NCI-H2081 (cell line): ENCODE measurements at regions not wholly inside any gene's neighbourhood (a gene's known extent, or its start where the extent isn't known, plus 50 kb on each side); places are given as distances from the start of the nearest gene placed in this dataset.
"Not testable (repeated sequence)": the region's sequence is repeated elsewhere in the genome, so short reads cannot be mapped to it uniquely, and the experiment has no call there.

Source experiments
- DNase-seq, 2 experiments: peaks; one replicate each; lab custom pipeline; 2025; lab: John Stamatoyannopoulos, UW

GRCh38 chr10:109809954-109810353 lies 113.4 kb downstream of the XPNPEP1 start:
- DNase-seq = not testable (repeated sequence)

DNA sequence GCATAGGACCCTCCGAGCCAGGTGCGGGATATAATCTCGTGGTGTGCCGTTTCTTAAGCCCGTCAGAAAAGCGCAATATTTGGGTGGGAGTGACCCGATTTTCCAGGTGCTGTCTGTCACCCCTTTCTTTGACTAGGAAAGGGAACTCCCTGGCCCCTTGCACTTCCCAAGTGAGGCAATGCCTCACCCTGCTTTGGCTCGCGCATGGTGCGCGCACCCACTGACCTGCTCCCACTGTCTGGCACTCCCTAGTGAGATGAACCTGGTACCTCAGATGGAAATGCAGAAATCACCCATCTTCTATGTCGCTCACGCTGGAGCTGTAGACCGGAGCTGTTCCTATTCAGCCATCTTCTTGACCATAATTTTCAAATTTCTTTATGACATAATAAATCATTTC lies 122.1 kb downstream of the XPNPEP1 start:
- DNase-seq = not testable (repeated sequence)

- no peak for DNase-seq
Observed at GRCh38 chr10:109790647-109791046, 132.7 kb downstream of the XPNPEP1 start.

DNA sequence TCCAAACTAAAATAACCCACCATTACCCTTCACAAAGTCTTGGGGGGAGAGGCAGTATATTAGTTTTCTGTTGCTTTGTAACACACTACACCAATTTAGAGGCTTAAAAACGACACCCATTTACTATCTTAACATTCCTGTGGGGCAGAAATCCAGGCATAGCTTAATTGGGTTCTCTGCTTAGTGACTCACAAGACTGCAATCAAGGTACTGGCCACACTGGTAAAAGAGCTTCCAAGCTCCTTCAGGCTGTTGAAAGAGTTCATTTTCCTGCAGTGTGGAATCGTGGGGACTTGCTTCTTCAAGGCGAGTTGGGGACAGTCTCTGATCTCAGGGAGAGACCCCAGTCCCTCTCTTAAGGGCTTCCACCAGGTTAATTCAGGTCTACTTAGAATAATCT lies 139.1 kb downstream of the XPNPEP1 start:
- no peak for DNase-seq

GRCh38 chr10:109783286-109783685 lies 140.0 kb downstream of the XPNPEP1 start:
- no peak for DNase-seq

- DNase-seq = no peak
Observed at GRCh38 chr10:109780997-109781396, 142.3 kb downstream of the XPNPEP1 start.

GRCh38 chr10:109778993-109779392 lies 144.3 kb downstream of the XPNPEP1 start:
- DNase-seq = no peak

DNA sequence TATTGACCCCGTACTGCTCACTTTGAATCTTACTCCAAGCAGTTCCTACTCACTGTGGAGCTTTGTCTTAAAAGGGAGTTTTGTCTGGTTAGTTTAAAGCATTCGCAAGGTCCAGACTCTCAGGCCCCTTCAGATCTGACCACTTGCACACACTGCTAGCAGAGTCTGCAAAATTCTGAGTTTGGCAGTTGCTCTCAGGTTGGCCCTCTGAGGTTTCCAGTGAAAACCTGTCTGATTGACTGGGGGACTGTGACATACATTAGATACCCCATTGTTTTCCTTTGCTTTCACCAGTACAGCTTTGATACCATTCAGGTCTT lies 149.2 kb downstream of the XPNPEP1 start:
- DNase-seq = no peak

DNA sequence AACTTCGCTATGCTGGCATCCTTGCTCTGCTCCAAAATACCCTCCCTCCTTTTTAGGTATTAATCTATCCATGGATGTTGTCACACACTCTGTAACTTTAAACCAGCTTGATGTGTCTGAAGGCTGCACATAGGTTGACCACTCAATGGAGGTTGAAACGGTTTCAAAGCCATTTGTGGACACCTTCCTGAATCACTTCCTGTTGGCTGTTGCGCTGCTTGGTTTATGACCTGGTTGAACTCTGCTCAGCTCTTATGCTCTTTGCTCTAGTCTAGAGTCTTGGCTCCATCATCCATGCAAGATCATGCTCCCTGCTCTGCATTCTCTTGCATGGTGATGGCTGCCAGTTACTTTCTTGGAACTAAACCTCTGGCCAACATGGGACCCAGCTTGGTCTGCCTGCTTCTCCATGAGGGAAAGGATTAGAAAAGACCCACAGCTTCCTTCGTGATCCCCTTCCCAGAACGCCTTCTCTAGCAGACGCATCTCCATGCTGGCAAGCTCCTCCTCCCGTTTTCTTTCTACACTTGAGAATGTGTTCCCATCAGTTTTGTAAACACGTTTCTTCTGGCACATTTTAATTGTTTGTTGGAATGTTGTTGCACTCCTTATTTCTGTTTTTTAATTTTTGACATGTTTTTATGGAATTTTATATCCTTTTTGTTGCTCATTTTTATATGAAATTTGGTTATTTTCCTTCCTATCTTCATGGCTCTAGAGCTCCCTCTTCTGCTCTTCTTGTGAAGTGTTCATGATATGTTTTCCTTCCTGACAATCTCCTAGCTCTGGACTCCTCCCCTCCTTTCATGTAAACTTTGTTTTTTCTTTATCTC lies 149.8 kb downstream of the XPNPEP1 start:
- DNase-seq = no peak

DNA sequence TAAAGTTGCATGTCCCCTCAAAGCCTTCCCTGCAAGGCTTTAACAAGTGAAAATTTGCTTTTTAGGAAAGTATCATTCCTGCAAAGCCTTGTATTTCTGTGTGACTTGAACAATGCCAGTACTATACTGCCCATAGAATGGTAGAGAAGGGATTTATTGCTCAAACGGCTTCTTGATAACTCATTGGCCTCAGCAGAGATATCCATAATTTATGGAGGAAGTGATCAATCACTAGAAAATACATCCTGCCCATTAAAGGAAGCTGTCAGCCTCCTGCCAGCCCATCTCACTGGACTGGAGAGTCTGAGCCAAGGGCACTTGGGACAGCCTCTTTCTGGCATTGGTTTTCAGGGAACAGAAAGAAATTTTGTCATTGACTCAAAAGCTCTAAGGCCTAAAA lies 152.6 kb downstream of the XPNPEP1 start:
- DNase-seq = no peak

DNA sequence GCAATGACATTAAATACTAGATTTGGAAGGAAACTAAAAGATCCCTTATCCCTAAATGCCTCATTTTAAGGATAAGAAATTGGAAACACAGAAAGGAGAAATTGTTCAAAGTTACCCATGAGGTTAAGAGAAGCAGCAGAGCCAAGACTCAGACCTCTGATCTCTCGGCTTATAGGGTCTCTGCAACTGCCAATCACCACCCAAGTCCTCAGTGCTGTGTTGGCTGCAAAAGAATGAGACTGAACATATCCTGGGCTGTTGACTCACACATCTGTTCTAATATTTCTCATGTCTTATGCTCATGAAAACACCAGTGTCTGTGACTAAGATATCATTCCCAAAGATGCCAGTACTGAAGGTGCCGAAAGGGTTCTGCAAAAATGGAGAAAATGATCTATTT lies 153.3 kb downstream of the XPNPEP1 start:
- no peak for DNase-seq

DNA sequence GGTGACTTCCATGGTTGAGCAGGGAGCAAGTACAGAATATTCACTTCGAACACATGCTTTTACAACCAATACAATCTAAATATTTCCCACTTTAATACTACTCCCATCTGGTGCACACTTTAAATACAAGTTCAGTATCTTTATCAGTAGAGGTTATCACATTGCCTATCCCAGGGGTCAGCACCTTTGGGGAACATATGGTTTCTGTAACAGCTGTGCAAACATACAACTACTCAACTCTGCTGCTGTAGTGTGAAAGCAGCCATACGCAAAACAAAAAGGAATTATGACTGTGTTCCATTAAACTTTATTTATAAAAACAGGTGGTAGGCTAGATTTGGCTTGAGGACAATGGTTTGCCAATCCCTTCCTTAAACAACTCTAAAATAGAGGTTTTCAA lies 157.5 kb downstream of the XPNPEP1 start:
- DNase-seq = no peak

GRCh38 chr10:109762555-109762954 lies 160.8 kb downstream of the XPNPEP1 start:
- DNase-seq = no peak

DNA sequence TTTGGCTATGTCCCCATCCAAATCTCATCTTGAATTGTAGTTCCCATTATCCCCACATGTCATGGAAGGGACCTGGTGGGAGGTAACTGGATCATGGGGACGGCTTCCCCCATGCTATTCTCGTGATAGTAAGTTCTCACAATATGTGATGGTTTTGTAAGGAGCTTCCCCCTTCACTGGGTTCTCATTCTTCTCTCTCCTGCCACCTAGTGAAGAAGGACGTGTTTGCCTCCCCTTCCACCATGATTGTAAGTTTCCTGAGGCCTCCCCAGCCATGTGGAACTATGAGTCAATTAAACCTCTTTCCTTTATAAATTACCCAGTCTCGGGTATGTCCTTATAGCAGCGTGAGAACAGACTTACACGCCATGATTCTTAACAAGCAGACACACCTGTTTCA lies 165.6 kb downstream of the XPNPEP1 start:
- DNase-seq = not testable (repeated sequence)

GRCh38 chr10:109746861-109747260 lies 176.4 kb downstream of the XPNPEP1 start:
- no peak for DNase-seq

DNA sequence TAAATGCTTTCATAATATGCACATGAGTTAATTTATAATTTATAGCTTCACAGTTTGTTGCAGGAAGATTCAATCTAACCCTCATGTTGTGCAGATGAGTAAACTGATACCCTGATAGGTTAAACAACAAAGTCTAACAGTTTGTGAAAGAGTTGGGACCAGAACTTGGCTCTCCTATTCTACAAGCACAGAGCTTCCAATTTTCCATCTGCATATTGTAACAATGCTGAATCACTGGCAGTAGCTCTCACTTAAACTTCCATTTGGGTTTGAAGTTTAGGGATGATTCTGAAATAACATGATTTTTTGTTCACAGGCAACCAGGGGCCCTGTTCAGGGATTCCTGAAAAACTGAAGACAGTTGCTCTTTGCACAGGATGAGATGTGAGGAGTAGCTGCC lies 179.3 kb downstream of the XPNPEP1 start:
- DNase-seq = no peak

DNA sequence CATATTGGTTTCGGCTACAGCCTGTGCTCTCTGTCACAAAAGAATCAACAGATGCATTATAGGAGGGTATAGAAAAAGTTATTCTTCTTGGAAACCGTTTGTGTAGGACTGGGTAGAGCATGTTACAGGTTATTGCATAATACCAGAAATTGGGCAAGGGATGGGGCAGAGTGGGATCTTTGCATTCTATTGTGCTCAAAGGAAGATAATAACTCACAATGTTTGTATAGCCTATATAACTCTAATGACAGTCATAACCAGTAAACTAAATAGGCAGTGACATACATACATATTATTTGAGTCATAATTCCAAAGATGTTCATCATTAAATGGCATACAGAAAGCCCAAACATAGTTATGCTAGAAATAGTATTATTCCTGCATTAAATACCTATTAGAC lies 179.7 kb downstream of the XPNPEP1 start:
- no peak for DNase-seq

- DNase-seq = no peak
Observed at GRCh38 chr10:109743146-109743545, 180.2 kb downstream of the XPNPEP1 start.

DNA sequence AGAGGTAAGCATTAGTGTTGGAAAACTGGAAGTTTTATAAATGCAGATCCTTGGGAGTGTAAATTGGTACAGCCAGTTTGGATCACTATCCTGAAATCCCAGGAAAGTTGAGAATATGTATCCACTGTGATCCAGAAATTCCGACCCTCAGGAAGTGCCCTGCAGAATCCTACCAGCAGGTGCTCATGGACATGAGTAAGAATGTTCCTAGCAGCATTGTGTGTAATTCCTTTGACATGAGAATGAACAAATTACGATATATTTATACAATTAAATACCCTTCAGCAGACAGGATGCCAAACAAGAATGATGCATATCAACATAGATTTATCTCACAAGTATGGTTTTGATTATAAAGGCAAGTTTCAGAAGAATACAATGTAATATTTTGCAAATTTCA lies 181.6 kb downstream of the XPNPEP1 start:
- no peak for DNase-seq

- no peak for DNase-seq
Observed at GRCh38 chr10:109740436-109740835, 182.9 kb downstream of the XPNPEP1 start.

DNA sequence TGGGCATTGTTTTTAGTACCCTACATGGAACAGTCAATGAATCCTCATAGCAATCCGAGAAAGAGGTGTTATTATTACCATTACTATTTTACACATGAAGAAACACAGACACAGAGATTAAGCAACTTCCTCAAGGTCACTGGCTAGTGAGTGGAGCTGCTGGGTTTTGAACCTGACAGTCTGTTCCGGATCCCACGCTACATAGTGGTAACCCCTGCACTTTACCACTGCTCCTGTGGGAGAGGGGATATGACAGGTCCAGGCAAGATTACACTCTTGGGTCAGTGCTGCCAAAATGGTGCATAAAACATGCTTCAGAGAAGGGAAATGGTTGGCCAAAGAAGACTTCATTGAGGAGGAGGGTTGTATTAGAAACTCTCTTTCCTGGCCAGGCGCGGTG lies 185.7 kb downstream of the XPNPEP1 start:
- no peak for DNase-seq

DNA sequence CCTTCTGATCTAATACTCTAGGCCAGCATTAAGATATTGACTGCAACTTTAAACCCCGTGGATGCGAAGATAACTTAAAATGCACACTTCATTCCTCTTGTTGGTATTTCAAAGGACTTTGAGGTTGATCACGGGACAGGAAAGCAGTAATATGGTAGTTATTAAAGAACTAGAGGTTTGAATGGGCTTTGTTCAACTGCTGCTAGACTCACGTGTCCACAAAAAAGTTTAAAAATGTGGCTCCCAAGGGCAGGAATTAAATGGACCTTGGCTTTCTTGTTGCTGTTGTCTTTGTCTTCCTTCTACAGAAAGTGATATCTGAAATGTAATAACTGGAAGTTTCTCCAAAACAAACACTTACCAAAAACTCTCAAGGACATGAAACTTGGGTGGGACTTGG lies 186.3 kb downstream of the XPNPEP1 start:
- no peak for DNase-seq

DNA sequence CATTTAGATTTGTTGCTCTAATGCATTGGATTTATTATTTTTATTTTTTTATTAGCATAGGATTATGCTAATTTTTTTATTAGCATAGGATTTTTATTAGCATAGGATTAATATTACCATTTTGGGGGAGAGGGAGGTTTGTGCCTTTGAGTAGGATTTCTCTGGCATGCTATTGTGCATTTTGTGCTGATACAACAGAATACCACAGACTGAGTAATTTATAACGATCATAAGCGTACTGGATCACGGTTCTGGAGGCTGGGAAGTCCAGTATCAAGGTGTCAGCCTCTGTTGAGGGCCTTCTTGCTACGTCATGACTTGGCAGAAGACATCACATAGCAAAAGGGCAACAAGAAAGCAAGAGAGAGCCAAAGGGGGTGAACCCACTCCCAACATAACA lies 187.5 kb downstream of the XPNPEP1 start:
- no peak for DNase-seq

- DNase-seq = no peak
Observed at GRCh38 chr10:109732254-109732965, 190.9 kb downstream of the XPNPEP1 start.
